ENCODE measurements at regions not wholly inside any gene's neighbourhood (a gene's known extent, or its start where the extent isn't known, plus 50 kb on each side); places are given as distances from the start of the nearest gene placed in this dataset.

DNA sequence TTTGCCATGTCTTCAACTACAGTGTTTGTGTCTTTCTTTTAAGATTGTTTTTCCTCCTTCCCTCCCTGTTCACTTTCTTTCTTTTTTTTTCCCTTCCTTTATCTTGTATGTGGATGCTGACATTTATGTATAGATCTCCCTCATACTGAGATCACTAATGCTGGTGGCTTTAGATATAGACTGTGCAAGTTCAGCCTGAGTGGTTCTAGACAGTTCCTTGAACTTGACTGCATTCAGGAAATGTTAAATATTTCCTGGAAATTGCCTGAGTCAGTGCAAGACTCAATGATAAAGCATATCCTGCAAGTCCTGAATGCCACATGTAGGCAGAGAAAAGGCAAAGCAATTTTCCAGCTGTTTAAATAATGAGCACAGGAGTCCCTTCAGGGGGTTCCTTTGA is 182.5 kb upstream of the NR3C1 start (continued):
- TF ChIP-seq TAL1 (IDR thresholded peaks at IDR 0.05) (peak; percentile 72; the same call in 1 of the 2 replicates), NR2C1 (IDR thresholded peaks at IDR 0.05) (no peak), NR2C1 (tag; IDR thresholded peaks at IDR 0.05) (no peak), STAT5A (IDR thresholded peaks at IDR 0.05; ENCODE audit: borderline replicate concordance, low read length) (peak; percentile 85), SAFB2 (IDR thresholded peaks at IDR 0.05; ENCODE audit: borderline replicate concordance, low read depth, low read length, severe bottlenecking) (no peak), TAF15 (IDR thresholded peaks at IDR 0.05; ENCODE audit: low read depth, low read length) (no peak), ZNF282 (CRISPR knock-in tag; IDR thresholded peaks at IDR 0.05) (no peak), SRSF7 (optimal IDR thresholded peaks at IDR 0.05; ENCODE audit: low read depth, low read length) (no peak), TRIM24 (IDR thresholded peaks at IDR 0.05) (peak; percentile 53 to 77; a peak in 3 of 4 replicates), FOXK2 (conservative IDR thresholded peaks at IDR 0.05 in 1 of 2, IDR thresholded peaks at IDR 0.05 in 1 of 2; ENCODE audit: low read depth in 2 of 2) (no peak; a peak in 1 of 4 replicates), NCOR1 (IDR thresholded peaks at IDR 0.05) (peak; percentile 80), HINFP (tag; conservative IDR thresholded peaks at IDR 0.05; ENCODE audit: low read depth) (no peak), SRSF1 (IDR thresholded peaks at IDR 0.05; ENCODE audit: low read depth, low read length) (no peak), TFAP4 (CRISPR knock-in tag; IDR thresholded peaks at IDR 0.05; ENCODE audit: borderline replicate concordance) (no peak), ELF4 (CRISPR knock-in tag; IDR thresholded peaks at IDR 0.05) (no peak), HNRNPLL (IDR thresholded peaks at IDR 0.05; ENCODE audit: low read depth, low read length, poor library complexity, severe bottlenecking) (no peak), MAFK (IDR thresholded peaks at IDR 0.05; ENCODE audit: low read length) (peak; percentile 54; the same call in 1 of the 2 replicates), HEY1 (CRISPR knock-in tag; IDR thresholded peaks at IDR 0.05; ENCODE audit: borderline replicate concordance) (no peak), ARNT (IDR thresholded peaks at IDR 0.05) (peak in 1 of 2 experiments; percentile 80; a peak in 1 of 4 replicates), BCLAF1 (IDR thresholded peaks at IDR 0.05; ENCODE audit: borderline replicate concordance in 1 of 2, control insufficient read depth in 1 of 2, low read depth in 2 of 2, low read length in 1 of 2) (no peak), ZFP36 (IDR thresholded peaks at IDR 0.05; ENCODE audit: low read depth, low read length, partially characterized antibody) (no peak), ZNF316 (IDR thresholded peaks at IDR 0.05) (peak; percentile 81)

All from K562 (cell line).